ENCODE measurements at regions not wholly inside any gene's neighbourhood (a gene's known extent, or its start where the extent isn't known, plus 50 kb on each side); places are given as distances from the start of the nearest gene placed in this dataset.

DNA sequence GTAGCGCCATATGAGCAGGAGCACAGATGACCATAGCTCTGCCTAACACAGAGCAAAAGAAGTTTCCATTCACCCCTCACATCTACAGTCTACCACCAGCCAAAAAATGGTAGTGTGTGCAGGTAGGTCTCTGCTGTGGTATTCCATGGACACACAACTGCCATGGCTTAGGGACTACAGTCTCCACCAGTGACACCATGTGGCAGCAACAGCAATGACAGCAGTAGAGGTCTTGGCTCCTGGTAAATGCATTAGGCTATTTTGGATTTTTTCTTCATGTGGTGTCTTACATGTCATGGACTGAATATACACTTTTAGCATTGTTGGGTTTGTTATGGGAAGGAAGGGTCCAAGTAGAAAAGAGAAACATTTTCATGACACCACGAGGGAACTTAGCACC is 70.1 kb upstream of the CABCOCO1 start:
- Mint-ChIP-seq H3K36me3 (ENCODE audit: insufficient read depth, unreplicated experiment) (no peaks in the 10 kb centered on the region), H3K4me3 (ENCODE audit: low read depth, unreplicated experiment) (no peak overlapping the region), H3K9me3 (ENCODE audit: low read depth, unreplicated experiment) (no peaks in the 10 kb centered on the region), H3K27ac (ENCODE audit: unreplicated experiment) (no peak overlapping the region), H3K27me3 (ENCODE audit: unreplicated experiment) (peaks cover 9% of the 10 kb centered on the region), H3K4me1 (ENCODE audit: low read depth, unreplicated experiment) (no peaks in the 10 kb centered on the region)
- TF ChIP-seq, protein P1, sequence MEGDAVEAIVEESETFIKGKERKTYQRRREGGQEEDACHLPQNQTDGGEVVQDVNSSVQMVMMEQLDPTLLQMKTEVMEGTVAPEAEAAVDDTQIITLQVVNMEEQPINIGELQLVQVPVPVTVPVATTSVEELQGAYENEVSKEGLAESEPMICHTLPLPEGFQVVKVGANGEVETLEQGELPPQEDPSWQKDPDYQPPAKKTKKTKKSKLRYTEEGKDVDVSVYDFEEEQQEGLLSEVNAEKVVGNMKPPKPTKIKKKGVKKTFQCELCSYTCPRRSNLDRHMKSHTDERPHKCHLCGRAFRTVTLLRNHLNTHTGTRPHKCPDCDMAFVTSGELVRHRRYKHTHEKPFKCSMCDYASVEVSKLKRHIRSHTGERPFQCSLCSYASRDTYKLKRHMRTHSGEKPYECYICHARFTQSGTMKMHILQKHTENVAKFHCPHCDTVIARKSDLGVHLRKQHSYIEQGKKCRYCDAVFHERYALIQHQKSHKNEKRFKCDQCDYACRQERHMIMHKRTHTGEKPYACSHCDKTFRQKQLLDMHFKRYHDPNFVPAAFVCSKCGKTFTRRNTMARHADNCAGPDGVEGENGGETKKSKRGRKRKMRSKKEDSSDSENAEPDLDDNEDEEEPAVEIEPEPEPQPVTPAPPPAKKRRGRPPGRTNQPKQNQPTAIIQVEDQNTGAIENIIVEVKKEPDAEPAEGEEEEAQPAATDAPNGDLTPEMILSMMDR (IDR thresholded peaks at IDR 0.05; ENCODE audit: unreplicated experiment): no peak
- no TSS peak for BruUV-seq (replicated peaks)
- CTCF ChIA-PET: no interaction called here
- intact Hi-C loops (cut with micrococcal nuclease; ENCODE audit: unreplicated experiment): no loop called here
- peak; percentile 26 for DNase-seq

DNA sequence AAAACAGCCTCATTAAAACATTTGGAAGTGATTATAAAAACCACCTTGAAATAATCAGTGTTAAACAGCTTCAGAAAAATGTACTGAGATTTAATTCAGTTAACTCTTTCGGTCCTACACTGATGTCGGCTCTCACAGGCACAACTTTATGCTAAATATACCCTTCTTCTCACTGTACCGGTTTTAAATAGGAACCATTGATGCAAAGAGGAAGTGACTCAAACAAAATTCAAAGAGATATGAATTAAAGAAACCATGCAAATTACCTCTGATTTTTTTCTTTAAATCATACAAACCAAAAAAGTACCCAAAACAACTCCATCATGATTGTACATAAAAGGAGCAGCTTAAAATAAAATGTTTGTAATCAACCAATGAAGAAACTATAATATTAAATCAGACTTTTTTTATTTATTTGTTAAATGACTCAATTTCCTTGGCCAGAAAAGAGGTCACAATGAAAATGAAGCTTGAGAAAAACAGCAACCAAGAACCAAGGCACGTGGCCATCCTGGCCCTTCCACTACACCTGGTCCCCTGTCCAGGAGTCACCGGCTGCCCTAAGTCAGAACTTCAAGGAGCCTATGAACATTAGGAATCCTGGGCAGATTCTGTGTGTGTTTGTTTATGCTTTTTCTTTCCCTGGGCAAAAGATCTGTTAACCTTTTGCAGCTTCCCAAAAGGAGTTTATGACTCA is 73.0 kb upstream of the CABCOCO1 start:
- Mint-ChIP-seq H3K4me3 (ENCODE audit: low read depth, unreplicated experiment) (no peak overlapping the region), H3K27me3 (ENCODE audit: unreplicated experiment) (no peaks in the 10 kb centered on the region), H3K9me3 (ENCODE audit: low read depth, unreplicated experiment) (no peaks in the 10 kb centered on the region), H3K4me1 (ENCODE audit: low read depth, unreplicated experiment) (no peaks in the 10 kb centered on the region), H3K36me3 (ENCODE audit: insufficient read depth, unreplicated experiment) (no peaks in the 10 kb centered on the region), H3K27ac (ENCODE audit: unreplicated experiment) (no peak overlapping the region)
- CTCF ChIA-PET: no interaction called here
- no peak for DNase-seq
- no TSS peak for BruUV-seq (replicated peaks)
- intact Hi-C loops (cut with micrococcal nuclease; ENCODE audit: unreplicated experiment): no loop called here
- TF ChIP-seq, protein P1 (IDR thresholded peaks at IDR 0.05; ENCODE audit: unreplicated experiment): no peak

DNA sequence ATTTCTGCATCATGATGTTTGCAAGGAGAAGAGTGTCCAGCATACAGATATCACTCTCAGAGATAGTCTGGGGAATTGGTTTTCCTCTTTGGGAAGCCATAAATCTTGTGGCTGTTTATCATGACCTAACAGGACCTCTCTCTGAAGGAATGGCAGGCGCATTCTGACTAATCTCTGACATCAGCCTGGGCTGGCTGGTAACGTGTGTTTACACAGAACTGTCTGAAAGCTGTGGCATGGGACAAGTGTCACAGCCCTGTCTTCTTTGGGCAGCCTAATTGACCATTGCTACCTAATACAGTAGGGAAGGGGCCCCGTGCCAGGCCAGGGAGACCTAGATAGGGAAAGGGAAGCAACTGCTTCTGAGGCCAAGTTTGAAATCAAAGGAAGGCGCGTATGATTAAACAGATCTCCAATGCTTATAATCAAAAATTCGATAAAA is 73.9 kb upstream of the CABCOCO1 start:
- no peak overlapping the region for H3K4me3 Mint-ChIP-seq (ENCODE audit: low read depth, unreplicated experiment)
- H3K27me3 Mint-ChIP-seq (ENCODE audit: unreplicated experiment): no peaks in the 10 kb centered on the region
- no peaks in the 10 kb centered on the region for H3K9me3 Mint-ChIP-seq (ENCODE audit: low read depth, unreplicated experiment)
- H3K4me1 Mint-ChIP-seq (ENCODE audit: low read depth, unreplicated experiment): no peaks in the 10 kb centered on the region
- H3K36me3 Mint-ChIP-seq (ENCODE audit: insufficient read depth, unreplicated experiment): no peaks in the 10 kb centered on the region
- DNase-seq: no peak
- no TSS peak for BruUV-seq (replicated peaks)
- TF ChIP-seq, protein P1 (IDR thresholded peaks at IDR 0.05; ENCODE audit: unreplicated experiment): no peak
- CTCF ChIA-PET: no interaction called here
- H3K27ac Mint-ChIP-seq (ENCODE audit: unreplicated experiment): no peak overlapping the region
- intact Hi-C loops (cut with micrococcal nuclease; ENCODE audit: unreplicated experiment): no loop called here

DNA sequence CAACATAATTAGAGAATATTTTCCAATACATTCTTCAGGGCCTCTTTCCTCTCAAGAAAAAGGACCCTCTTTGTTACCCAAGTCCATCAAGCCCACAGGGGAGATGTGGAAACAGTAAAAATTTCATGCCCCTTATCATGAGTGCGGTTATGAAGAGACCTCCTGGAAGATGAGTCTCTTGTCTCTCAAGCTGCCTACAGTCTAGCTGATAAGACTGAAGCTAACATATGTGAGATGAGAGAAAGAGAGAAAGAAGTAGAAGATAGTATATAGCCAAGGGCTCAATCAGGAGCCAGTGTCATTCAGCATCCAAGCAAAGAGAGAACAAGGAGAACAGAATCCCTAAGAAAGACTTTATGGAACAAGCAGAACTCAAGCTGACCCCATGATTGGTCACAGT is 75.9 kb upstream of the CABCOCO1 start:
- no peak overlapping the region for H3K27ac Mint-ChIP-seq (ENCODE audit: unreplicated experiment)
- TF ChIP-seq, protein P1 (IDR thresholded peaks at IDR 0.05; ENCODE audit: unreplicated experiment): no peak
- H3K4me3 Mint-ChIP-seq (ENCODE audit: low read depth, unreplicated experiment): no peak overlapping the region
- H3K36me3 Mint-ChIP-seq (ENCODE audit: insufficient read depth, unreplicated experiment): no peaks in the 10 kb centered on the region
- CTCF ChIA-PET: no interaction called here
- no TSS peak for BruUV-seq (replicated peaks)
- H3K27me3 Mint-ChIP-seq (ENCODE audit: unreplicated experiment): no peaks in the 10 kb centered on the region
- no peaks in the 10 kb centered on the region for H3K9me3 Mint-ChIP-seq (ENCODE audit: low read depth, unreplicated experiment)
- no peaks in the 10 kb centered on the region for H3K4me1 Mint-ChIP-seq (ENCODE audit: low read depth, unreplicated experiment)
- intact Hi-C loops (cut with micrococcal nuclease; ENCODE audit: unreplicated experiment): no loop called here
- no peak for DNase-seq
